ENCODE measurements at regions not wholly inside any gene's neighbourhood (a gene's known extent, or its start where the extent isn't known, plus 50 kb on each side); places are given as distances from the start of the nearest gene placed in this dataset.

DNA sequence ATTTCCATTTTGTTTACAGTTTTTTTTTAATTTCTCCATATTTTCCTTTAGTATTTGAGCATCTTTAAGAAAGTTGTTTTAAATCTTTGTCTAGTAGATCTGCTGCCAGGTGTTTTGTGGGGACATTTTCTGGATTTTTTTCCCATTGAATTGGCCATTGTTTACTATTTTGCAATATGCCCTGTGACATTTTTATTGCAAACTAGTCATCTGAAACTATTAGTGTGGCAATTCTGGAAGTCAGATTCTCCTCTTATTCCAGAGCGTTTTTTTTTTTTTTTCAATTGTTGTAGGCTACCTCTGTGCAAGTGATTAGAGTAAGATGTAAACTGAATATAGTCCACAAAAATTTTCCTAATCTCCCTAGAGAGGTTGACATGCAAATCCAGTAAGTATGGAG is 334.2 kb downstream of the PYDC2 start:
- ATAC-seq (no peak), DNase-seq (no peak)
- H3K36me3 ChIP-seq, result no peaks in the 10 kb centered on the region
- H3K4me3 ChIP-seq, result no peak overlapping the region
- no peaks in the 10 kb centered on the region for H3K27me3 ChIP-seq
- no peaks in the 10 kb centered on the region for H3K4me1 ChIP-seq
- in situ Hi-C loops (cut with MboI; ENCODE audit: low sequenced_read_pairs in 4 of 4), result no loop called here
- intact Hi-C loops (cut with DNase I; ENCODE audit: low total_unique reads), result no loop called here
- H3K9me3 ChIP-seq, result no peaks in the 10 kb centered on the region
- no peak overlapping the region for H3K27ac ChIP-seq
- no peak for TF ChIP-seq CTCF (IDR thresholded peaks at IDR 0.05 in 4 of 5, conservative IDR thresholded peaks at IDR 0.05 in 1 of 5)
- TF ChIP-seq POLR2A (IDR thresholded peaks at IDR 0.05), result no peak

- Histone ChIP-seq H3K36me3 (no peaks in the 10 kb centered on the region), H3K27me3 (no peaks in the 10 kb centered on the region), H3K9me3 (no peaks in the 10 kb centered on the region), H3K4me3 (no peak overlapping the region), H3K27ac (no peak overlapping the region), H3K4me1 (no peaks in the 10 kb centered on the region)
- TF ChIP-seq POLR2A (IDR thresholded peaks at IDR 0.05), result no peak
- no peak for TF ChIP-seq CTCF (IDR thresholded peaks at IDR 0.05 in 4 of 5, conservative IDR thresholded peaks at IDR 0.05 in 1 of 5)
- in situ Hi-C loops (cut with MboI; ENCODE audit: low sequenced_read_pairs in 4 of 4), result no loop called here
- DNase-seq (no peak), ATAC-seq (no peak)
- intact Hi-C loops (cut with DNase I; ENCODE audit: low total_unique reads), result no loop called here
Measured at GRCh38 chr3:191797271-191797670, 336.3 kb downstream of the PYDC2 start.

DNA sequence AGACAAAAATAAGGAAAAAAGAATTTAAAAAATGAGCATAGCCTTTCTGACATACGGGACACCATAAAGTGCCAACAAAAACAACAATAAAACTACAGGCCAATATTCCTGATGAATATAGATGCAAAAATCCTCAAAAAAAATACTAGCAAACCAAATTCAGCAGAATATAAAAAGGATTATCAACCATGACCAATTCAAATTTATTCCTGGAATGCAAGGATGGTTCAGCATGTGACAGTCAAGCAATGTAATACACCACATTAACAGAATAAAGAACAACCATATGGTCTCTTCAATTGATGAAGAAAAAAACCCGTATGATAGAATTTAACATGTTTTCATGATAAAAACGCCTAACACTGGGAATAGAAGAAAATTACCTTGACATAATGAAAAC is 341.7 kb downstream of the PYDC2 start:
- H3K36me3 ChIP-seq, result no peaks in the 10 kb centered on the region
- DNase-seq (no peak), ATAC-seq (no peak)
- H3K9me3 ChIP-seq, result no peaks in the 10 kb centered on the region
- intact Hi-C loops (cut with DNase I; ENCODE audit: low total_unique reads), result no loop called here
- H3K27ac ChIP-seq, result no peak overlapping the region
- no peaks in the 10 kb centered on the region for H3K27me3 ChIP-seq
- in situ Hi-C loops (cut with MboI; ENCODE audit: low sequenced_read_pairs in 4 of 4), result no loop called here
- H3K4me1 ChIP-seq, result no peaks in the 10 kb centered on the region
- TF ChIP-seq POLR2A (IDR thresholded peaks at IDR 0.05) (no peak), CTCF (IDR thresholded peaks at IDR 0.05 in 4 of 5, conservative IDR thresholded peaks at IDR 0.05 in 1 of 5) (no peak)
- no peak overlapping the region for H3K4me3 ChIP-seq

DNA sequence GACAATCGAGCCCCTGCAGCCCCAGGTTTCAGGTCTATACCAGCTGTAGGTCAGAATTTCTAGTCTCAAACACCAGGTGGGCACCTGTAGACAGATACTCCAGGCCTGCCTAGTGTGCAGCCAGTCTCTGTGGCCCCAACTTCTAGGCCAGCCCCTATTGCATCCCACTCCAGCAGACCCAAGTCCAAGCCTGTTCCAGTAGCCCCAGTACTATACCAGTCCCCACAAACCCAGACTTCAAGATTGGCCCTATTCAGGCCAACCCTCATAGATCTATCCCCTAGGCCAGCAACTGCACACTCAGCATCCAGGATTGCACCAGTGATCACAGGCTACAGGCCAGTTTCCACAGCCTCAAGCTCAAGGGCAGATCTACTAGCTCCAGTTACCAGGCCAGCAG is 344.0 kb downstream of the PYDC2 start:
- no peak overlapping the region for H3K4me3 ChIP-seq
- H3K27me3 ChIP-seq, result no peaks in the 10 kb centered on the region
- ATAC-seq, result no peak
- no peak overlapping the region for H3K27ac ChIP-seq
- H3K36me3 ChIP-seq, result no peaks in the 10 kb centered on the region
- in situ Hi-C loops (cut with MboI; ENCODE audit: low sequenced_read_pairs in 4 of 4), result no loop called here
- H3K4me1 ChIP-seq, result no peaks in the 10 kb centered on the region
- no peaks in the 10 kb centered on the region for H3K9me3 ChIP-seq
- intact Hi-C loops (cut with DNase I; ENCODE audit: low total_unique reads), result no loop called here
- no peak for DNase-seq
- TF ChIP-seq POLR2A (IDR thresholded peaks at IDR 0.05), result no peak
- TF ChIP-seq CTCF (IDR thresholded peaks at IDR 0.05 in 4 of 5, conservative IDR thresholded peaks at IDR 0.05 in 1 of 5), result no peak

DNA sequence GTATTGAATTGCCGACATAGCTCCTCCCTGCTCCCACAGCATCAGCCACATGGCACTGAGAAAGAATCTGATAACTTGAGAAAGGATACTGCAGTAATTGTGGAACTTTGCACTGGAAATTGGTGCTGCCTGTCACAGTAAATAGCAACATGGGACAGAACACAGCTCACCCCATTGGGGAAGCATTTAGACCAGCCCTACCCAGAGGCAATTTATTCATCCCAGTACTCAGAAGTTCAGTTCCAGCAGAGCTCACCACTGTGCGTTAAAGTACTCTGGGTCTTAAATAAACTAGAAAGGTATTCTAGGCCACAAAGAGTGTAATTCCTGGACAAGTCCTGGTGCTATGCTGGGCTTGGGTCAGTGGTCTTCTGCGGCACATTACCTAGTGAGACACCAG is 347.1 kb downstream of the PYDC2 start:
- no peaks in the 10 kb centered on the region for H3K4me1 ChIP-seq
- no peaks in the 10 kb centered on the region for H3K27me3 ChIP-seq
- in situ Hi-C loops (cut with MboI; ENCODE audit: low sequenced_read_pairs in 4 of 4), result no loop called here
- no peak for DNase-seq
- H3K4me3 ChIP-seq, result no peak overlapping the region
- no peak for TF ChIP-seq CTCF (IDR thresholded peaks at IDR 0.05 in 4 of 5, conservative IDR thresholded peaks at IDR 0.05 in 1 of 5)
- no peak for TF ChIP-seq POLR2A (IDR thresholded peaks at IDR 0.05)
- H3K36me3 ChIP-seq, result no peaks in the 10 kb centered on the region
- H3K27ac ChIP-seq, result no peak overlapping the region
- ATAC-seq, result no peak
- intact Hi-C loops (cut with DNase I; ENCODE audit: low total_unique reads), result no loop called here
- no peaks in the 10 kb centered on the region for H3K9me3 ChIP-seq

Measured in gastrocnemius medialis (tissue), 4 donors.